ENCODE measurements at regions not wholly inside any gene's neighbourhood (a gene's known extent, or its start where the extent isn't known, plus 50 kb on each side); places are given as distances from the start of the nearest gene placed in this dataset.

GRCh38 chr1:213374369-213374768 is 323.3 kb downstream of the RPS6KC1 start:
- no peak for TF ChIP-seq CSDC2 (CRISPR knock-in tag; IDR thresholded peaks at IDR 0.05)
- TF ChIP-seq PATZ1 (CRISPR knock-in tag; IDR thresholded peaks at IDR 0.05; ENCODE audit: borderline replicate concordance), result no peak
- TF ChIP-seq TOX (CRISPR knock-in tag; IDR thresholded peaks at IDR 0.05; ENCODE audit: borderline replicate concordance), result no peak

All from SK-N-SH treated with all-trans-retinoic acid at 6 μM for 48 hours (cell line).